Activated T-helper 17 cell treated with anti-CD3 and anti-CD28 coated beads, Interleukin-2, amount 50 U/mL, for 72 hours (primary cell): ENCODE measurements at regions not wholly inside any gene's neighbourhood (a gene's known extent, or its start where the extent isn't known, plus 50 kb on each side); places are given as distances from the start of the nearest gene placed in this dataset.
"Not testable (repeated sequence)": the region's sequence is repeated elsewhere in the genome, so short reads cannot be mapped to it uniquely, and the experiment has no call there.

Experiments used
- ATAC-seq: fragments of 150-1000 bp; cut with Tn5 transposase; replicated peaks from 2 replicates; pipeline ENCODE4 v1.10.0; 2021; ENCODE audit warnings: mild to moderate bottlenecking, moderate library complexity
- H3K27ac Mint-ChIP-seq: one replicate; pipeline ENCODE4 v1.8.0; 2022; ENCODE audit warnings: mixed read lengths
- H3K27me3 Mint-ChIP-seq: one replicate; pipeline ENCODE4 v1.8.0; 2022; ENCODE audit warnings: mixed read lengths
- H3K36me3 Mint-ChIP-seq: one replicate; pipeline ENCODE4 v1.8.0; 2022; ENCODE audit warnings: low read depth, mild to moderate bottlenecking, mixed read lengths
- H3K4me1 Mint-ChIP-seq: one replicate; pipeline ENCODE4 v1.8.0; 2022; ENCODE audit warnings: mixed read lengths
- H3K4me3 Mint-ChIP-seq: one replicate; pipeline ENCODE4 v1.8.0; 2022; ENCODE audit warnings: mild to moderate bottlenecking, mixed read lengths
- H3K9me3 Mint-ChIP-seq: one replicate; pipeline ENCODE4 v1.8.0; 2022; ENCODE audit warnings: mixed read lengths

DNA sequence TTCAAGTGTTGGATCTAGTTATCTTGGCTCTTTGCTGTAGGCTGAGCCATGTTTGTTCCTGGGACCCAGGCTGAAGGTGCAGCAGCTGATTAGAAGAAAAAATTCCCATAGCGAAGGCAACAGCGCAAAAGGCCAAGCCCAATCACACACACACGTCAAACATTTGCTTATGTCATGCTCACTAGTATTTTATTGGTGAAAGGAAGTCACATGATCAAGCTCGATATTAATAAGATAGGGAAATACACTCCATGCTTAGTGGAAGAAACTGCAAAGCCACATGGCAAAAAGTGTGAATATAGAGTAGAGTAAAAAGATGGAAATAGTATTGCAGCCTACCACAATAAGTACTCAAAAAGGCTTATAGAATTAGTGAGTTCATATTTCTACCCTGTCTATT is 373.5 kb upstream of the FAR2 start:
- Mint-ChIP-seq H3K36me3 (no peaks in the 10 kb centered on the region), H3K4me1 (no peaks in the 10 kb centered on the region), H3K4me3 (no peak overlapping the region), H3K27ac (no peak overlapping the region), H3K9me3 (no peaks in the 10 kb centered on the region), H3K27me3 (no peaks in the 10 kb centered on the region)
- ATAC-seq: no peak

- no peak for ATAC-seq
- Mint-ChIP-seq H3K27me3 (peaks cover 4% of the 10 kb centered on the region), H3K9me3 (no peaks in the 10 kb centered on the region), H3K4me1 (no peaks in the 10 kb centered on the region), H3K36me3 (no peaks in the 10 kb centered on the region), H3K4me3 (no peak overlapping the region), H3K27ac (no peak overlapping the region)
Observed at GRCh38 chr12:28776220-28776619, 372.9 kb upstream of the FAR2 start.

- Mint-ChIP-seq H3K9me3 (no peaks in the 10 kb centered on the region), H3K27me3 (peaks cover 8% of the 10 kb centered on the region), H3K36me3 (no peaks in the 10 kb centered on the region), H3K27ac (no peak overlapping the region), H3K4me1 (no peaks in the 10 kb centered on the region), H3K4me3 (no peak overlapping the region)
- ATAC-seq: no peak
Observed at GRCh38 chr12:28776913-28777422, 372.1 kb upstream of the FAR2 start.

- Mint-ChIP-seq H3K4me3 (no peak overlapping the region), H3K9me3 (no peaks in the 10 kb centered on the region), H3K36me3 (no peaks in the 10 kb centered on the region), H3K27me3 (peaks cover 8% of the 10 kb centered on the region), H3K27ac (no peak overlapping the region), H3K4me1 (no peaks in the 10 kb centered on the region)
- no peak for ATAC-seq
Observed at GRCh38 chr12:28777603-28778365, 371.3 kb upstream of the FAR2 start.

DNA sequence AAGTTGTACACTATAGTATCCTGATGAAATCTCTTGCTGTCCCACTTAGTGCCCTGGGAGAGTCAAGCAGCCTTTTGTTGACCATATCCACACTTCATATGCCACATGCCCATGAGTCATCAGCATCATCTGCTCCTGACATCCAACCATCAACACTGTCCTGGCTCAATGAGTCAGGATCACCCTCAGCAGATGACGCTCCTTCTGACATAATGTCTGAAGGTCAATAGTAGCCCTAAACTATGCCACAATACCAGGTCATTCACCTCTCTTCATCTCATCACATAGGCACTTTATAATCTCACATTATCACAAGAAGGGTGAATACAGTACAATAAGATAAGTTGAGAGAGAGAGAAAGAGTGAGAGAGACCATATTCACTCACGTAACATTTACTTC is 369.0 kb upstream of the FAR2 start:
- Mint-ChIP-seq H3K27ac (no peak overlapping the region), H3K4me1 (no peaks in the 10 kb centered on the region), H3K27me3 (peaks cover 8% of the 10 kb centered on the region), H3K4me3 (no peak overlapping the region), H3K36me3 (no peaks in the 10 kb centered on the region), H3K9me3 (peaks cover 3% of the 10 kb centered on the region)
- peak; percentile 42 for ATAC-seq

DNA sequence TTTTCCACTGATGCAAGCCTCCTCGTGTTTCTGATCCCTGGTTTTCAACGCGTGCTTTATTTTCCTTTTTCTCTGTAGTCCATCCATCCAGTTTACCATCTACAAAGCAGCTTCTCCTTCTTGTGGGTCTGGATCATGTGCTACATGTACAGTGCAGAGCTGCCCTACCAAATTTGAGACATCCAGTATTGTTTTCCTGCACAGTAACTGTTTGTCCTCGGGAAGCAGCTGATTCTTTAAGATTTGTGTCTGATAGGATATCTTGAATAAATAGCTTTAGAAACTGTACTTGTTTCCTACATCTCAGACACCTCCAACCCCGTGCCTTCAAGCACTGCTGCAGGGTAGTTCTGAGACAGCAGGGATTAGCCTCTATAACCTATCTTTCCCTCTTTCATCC is 368.1 kb upstream of the FAR2 start:
- no peaks in the 10 kb centered on the region for H3K4me1 Mint-ChIP-seq
- H3K27ac Mint-ChIP-seq: no peak overlapping the region
- H3K36me3 Mint-ChIP-seq: no peaks in the 10 kb centered on the region
- peaks cover 8% of the 10 kb centered on the region for H3K27me3 Mint-ChIP-seq
- no peak for ATAC-seq
- H3K4me3 Mint-ChIP-seq: no peak overlapping the region
- H3K9me3 Mint-ChIP-seq: peaks cover 3% of the 10 kb centered on the region

DNA sequence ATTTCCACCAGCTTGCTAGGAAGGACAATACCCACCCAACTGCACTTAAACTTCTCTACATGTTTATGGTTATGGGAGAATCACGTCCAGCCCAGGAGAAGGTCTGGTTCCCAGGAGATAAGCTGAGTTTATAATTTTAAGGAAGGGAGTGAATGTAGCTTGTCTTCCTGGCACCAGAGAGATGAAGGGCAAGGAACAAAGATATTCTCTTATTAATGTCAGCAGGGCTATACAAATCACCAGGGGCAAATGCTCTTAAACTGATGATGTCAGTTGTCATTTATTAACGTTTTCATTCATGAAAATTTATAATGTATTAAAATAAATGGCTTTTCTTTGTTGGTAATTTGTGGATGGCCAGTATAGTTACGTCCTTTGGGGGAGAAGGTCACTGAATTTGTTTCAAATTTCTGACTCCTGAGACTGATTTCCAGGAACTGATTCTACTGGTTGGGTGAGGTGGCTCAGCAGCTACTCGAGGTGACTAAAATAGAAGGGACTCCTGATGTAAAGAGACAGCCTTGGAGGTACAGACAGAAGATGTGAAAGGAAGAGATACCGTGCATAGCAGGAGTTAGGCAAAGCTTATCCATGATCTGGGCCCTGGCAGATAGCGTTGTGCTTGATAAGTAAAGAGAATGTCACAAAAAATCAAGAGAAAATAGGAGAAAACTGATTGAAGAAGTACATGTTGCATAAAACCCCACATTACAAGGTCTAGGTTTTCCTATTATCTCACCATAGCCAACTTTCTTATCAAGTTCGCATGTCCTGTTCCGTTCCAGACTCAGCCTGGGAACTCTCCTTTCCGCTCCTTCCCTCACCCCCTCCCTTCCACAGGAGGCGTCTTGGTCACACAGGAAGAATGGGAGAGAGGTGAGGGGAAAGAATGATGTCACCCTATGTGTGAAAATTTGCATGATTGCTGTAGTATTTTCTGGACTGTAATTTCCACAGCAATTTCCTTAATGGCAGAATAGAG is 367.1 kb upstream of the FAR2 start:
- ATAC-seq: no peak
- no peak overlapping the region for H3K4me3 Mint-ChIP-seq
- H3K27ac Mint-ChIP-seq: no peak overlapping the region
- H3K27me3 Mint-ChIP-seq: peaks cover 8% of the 10 kb centered on the region
- peaks cover 3% of the 10 kb centered on the region for H3K9me3 Mint-ChIP-seq
- H3K4me1 Mint-ChIP-seq: no peaks in the 10 kb centered on the region
- no peaks in the 10 kb centered on the region for H3K36me3 Mint-ChIP-seq

DNA sequence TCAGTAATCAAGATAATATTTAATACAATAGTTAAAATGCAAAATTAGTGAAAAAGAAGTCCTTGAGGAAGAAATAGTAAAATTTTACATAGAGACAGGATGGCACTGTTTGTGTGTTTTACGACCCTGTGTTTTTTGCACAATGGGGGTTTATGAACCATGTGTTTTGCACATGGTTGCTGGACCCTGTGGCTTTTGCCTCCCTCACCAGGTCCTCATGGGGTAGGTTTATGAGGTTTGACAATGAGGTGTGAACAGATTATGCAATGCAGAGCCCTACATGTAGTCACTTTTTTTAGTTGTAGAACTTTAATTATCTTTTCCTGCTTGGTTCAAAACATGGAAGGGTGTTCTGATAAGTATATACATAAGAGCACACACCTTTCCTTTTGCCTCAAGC is 366.3 kb upstream of the FAR2 start:
- ATAC-seq: no peak
- H3K27ac Mint-ChIP-seq: no peak overlapping the region
- H3K9me3 Mint-ChIP-seq: peaks cover 3% of the 10 kb centered on the region

DNA sequence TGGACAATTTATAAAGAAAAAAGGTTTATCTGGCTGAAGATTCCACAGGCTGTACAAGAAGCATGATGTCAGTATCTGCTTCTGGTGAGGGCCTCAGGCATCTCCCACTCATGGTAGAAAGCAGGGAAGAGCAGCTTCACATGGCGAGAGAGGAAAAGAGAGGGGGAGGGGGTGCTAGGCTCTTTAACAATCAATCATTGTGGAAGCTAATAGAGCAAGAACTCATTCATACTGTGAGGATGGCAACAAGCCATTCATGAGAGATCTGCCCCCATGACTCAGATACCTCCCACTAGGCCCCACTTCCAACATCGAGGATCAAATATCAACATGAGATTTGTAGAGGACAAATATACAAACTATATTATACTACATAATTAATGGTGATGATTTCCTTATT is 361.9 kb upstream of the FAR2 start:
- no peak for ATAC-seq
- H3K4me1 Mint-ChIP-seq: no peaks in the 10 kb centered on the region
- no peaks in the 10 kb centered on the region for H3K36me3 Mint-ChIP-seq

More for the DNA sequence above, 366.3 kb upstream of the FAR2 start:
- Mint-ChIP-seq H3K27me3 (peaks cover 8% of the 10 kb centered on the region), H3K36me3 (no peaks in the 10 kb centered on the region), H3K4me3 (no peak overlapping the region), H3K4me1 (no peaks in the 10 kb centered on the region)

DNA sequence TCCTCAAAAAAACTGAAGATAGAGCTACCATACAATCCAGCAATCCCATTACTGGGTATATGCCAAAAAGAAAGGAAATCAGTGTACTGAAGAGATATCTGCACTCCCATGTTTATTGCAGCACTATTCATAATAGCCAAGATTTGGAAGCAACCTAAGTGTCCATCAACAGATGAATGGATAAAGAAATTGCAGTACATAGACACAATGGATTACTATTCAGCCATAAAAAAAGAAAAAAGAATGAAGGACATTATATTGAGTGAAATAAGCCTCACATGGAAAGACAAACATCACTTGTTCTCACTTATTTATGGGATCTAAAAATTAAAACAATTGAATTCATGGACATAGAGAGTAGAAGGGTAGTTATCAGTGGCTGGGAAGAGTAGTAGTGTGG is 360.8 kb upstream of the FAR2 start:
- H3K4me3 Mint-ChIP-seq, H3K9me3 Mint-ChIP-seq, H3K27ac Mint-ChIP-seq, H3K27me3 Mint-ChIP-seq, ATAC-seq, H3K36me3 Mint-ChIP-seq, H3K4me1 Mint-ChIP-seq: not testable (repeated sequence)

More for the DNA sequence above, 361.9 kb upstream of the FAR2 start:
- no peak overlapping the region for H3K27ac Mint-ChIP-seq
- H3K9me3 Mint-ChIP-seq: peaks cover 6% of the 10 kb centered on the region
- H3K27me3 Mint-ChIP-seq: peaks cover 5% of the 10 kb centered on the region
- H3K4me3 Mint-ChIP-seq: no peak overlapping the region

DNA sequence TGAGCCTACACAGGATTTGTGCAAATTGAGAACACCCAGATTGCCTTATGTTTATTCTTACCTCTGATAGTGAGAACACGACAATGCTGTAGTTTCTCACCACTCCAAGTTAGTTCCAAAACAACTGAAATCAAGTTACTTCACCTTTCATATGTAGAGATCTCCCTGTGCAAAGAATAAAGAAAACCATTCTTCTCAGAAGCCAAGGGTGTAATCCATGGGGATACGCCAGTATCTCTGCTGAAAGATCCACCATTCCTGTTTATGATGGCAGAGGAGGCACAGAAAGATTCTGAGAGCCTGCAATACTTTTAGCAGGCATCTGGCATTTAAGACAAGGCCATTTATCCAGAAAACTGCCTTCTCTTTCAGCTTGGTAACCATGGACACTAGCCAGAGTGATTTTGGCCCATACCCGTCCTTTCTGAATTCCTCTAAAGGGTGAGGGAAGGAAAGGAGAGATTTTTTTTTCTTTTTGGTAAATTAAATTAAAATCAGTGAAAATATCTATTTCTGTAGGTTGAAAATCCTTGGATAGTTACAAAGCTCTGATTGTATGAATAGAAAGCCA is 355.4 kb upstream of the FAR2 start:
- H3K27ac Mint-ChIP-seq: no peak overlapping the region
- no peaks in the 10 kb centered on the region for H3K4me1 Mint-ChIP-seq
- no peaks in the 10 kb centered on the region for H3K27me3 Mint-ChIP-seq
- no peaks in the 10 kb centered on the region for H3K36me3 Mint-ChIP-seq
- no peak overlapping the region for H3K4me3 Mint-ChIP-seq
- ATAC-seq: no peak
- no peaks in the 10 kb centered on the region for H3K9me3 Mint-ChIP-seq

GRCh38 chr12:28794211-28794610 is 354.9 kb upstream of the FAR2 start:
- no peak for ATAC-seq
- Mint-ChIP-seq H3K4me1 (no peaks in the 10 kb centered on the region), H3K9me3 (no peaks in the 10 kb centered on the region), H3K36me3 (no peaks in the 10 kb centered on the region), H3K4me3 (no peak overlapping the region), H3K27me3 (no peaks in the 10 kb centered on the region), H3K27ac (no peak overlapping the region)

DNA sequence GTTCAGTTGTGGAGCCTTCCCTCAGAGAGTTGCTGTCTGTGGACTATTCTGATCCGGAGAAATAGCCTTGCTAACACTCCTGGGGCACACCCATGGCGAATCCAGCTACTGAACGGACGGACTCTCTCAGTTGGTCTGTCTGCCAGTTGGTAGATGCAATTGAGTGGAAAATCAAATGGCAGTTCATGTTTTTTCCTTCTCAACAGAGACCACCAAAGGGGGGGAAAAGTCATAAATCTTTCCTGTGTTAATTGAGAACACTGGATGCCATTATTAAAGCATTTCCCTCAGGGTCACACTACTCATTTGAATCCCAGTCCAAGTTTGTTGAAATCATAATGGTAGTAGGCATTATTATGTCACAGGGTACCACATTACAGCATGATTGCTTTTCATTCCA is 354.3 kb upstream of the FAR2 start:
- no peaks in the 10 kb centered on the region for H3K27me3 Mint-ChIP-seq
- H3K4me3 Mint-ChIP-seq: no peak overlapping the region
- H3K36me3 Mint-ChIP-seq: no peaks in the 10 kb centered on the region
- H3K27ac Mint-ChIP-seq: no peak overlapping the region
- H3K4me1 Mint-ChIP-seq: no peaks in the 10 kb centered on the region
- ATAC-seq: no peak
- H3K9me3 Mint-ChIP-seq: no peaks in the 10 kb centered on the region

DNA sequence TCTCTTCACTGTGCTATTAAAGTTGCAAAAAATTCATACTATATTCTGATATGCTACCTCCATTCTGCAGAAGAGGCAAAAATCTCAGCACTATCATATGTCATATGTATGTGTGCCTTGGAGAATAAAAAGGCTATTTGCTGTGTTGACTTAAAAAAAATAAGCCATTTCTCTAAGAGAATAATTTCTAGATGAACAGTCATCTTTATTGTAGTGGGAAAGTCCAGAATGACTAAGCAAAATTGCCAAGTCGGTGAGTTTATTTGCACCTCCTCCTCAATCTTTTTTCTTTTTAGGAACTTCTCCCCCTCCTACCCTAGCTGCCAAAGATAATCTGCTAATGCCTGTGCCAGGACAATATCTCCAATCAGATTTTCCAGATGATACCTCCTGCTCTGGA is 353.8 kb upstream of the FAR2 start:
- Mint-ChIP-seq H3K9me3 (no peaks in the 10 kb centered on the region), H3K4me3 (no peak overlapping the region), H3K4me1 (no peaks in the 10 kb centered on the region), H3K27ac (no peak overlapping the region), H3K36me3 (no peaks in the 10 kb centered on the region), H3K27me3 (no peaks in the 10 kb centered on the region)
- no peak for ATAC-seq
